ENCODE measurements at regions not wholly inside any gene's neighbourhood (a gene's known extent, or its start where the extent isn't known, plus 50 kb on each side); places are given as distances from the start of the nearest gene placed in this dataset.

- H3K27me3 ChIP-seq = no peaks in the 10 kb centered on the region
- DNase-seq = no peak
- H3K4me3 ChIP-seq = no peak overlapping the region
- H3K4me1 ChIP-seq = no peaks in the 10 kb centered on the region
- no peaks in the 10 kb centered on the region for H3K9me3 ChIP-seq
- H3K36me3 ChIP-seq = no peaks in the 10 kb centered on the region
- TF ChIP-seq CTCF (IDR thresholded peaks at IDR 0.05) (no peak), POLR2A (IDR thresholded peaks at IDR 0.05) (no peak)
- no peak overlapping the region for H3K27ac ChIP-seq
Observed at GRCh38 chr1:194073833-194074232, 887.4 kb upstream of the B3GALT2 start.

GRCh38 chr1:194071205-194071604, 884.8 kb upstream of the B3GALT2 start:
- H3K4me3 ChIP-seq = no peak overlapping the region
- H3K4me1 ChIP-seq = no peaks in the 10 kb centered on the region
- H3K36me3 ChIP-seq = no peaks in the 10 kb centered on the region
- H3K9me3 ChIP-seq = no peaks in the 10 kb centered on the region
- TF ChIP-seq POLR2A (IDR thresholded peaks at IDR 0.05) (no peak), CTCF (IDR thresholded peaks at IDR 0.05) (no peak)
- no peaks in the 10 kb centered on the region for H3K27me3 ChIP-seq
- no peak for DNase-seq
- H3K27ac ChIP-seq = no peak overlapping the region

- H3K36me3 ChIP-seq = no peaks in the 10 kb centered on the region
- TF ChIP-seq POLR2A (IDR thresholded peaks at IDR 0.05) (no peak), CTCF (IDR thresholded peaks at IDR 0.05) (no peak)
- no peaks in the 10 kb centered on the region for H3K4me1 ChIP-seq
- H3K27ac ChIP-seq = no peak overlapping the region
- no peaks in the 10 kb centered on the region for H3K9me3 ChIP-seq
- no peak for DNase-seq
- H3K27me3 ChIP-seq = no peaks in the 10 kb centered on the region
- H3K4me3 ChIP-seq = no peak overlapping the region
Observed at GRCh38 chr1:194069831-194070218, 883.4 kb upstream of the B3GALT2 start.

- H3K27ac ChIP-seq = no peak overlapping the region
Observed at GRCh38 chr1:194069168-194069830, 882.9 kb upstream of the B3GALT2 start.

GRCh38 chr1:194068446-194069167, 882.2 kb upstream of the B3GALT2 start:
- Histone ChIP-seq H3K9me3 (no peaks in the 10 kb centered on the region), H3K36me3 (no peaks in the 10 kb centered on the region), H3K27ac (no peak overlapping the region), H3K4me1 (no peaks in the 10 kb centered on the region), H3K27me3 (no peaks in the 10 kb centered on the region), H3K4me3 (no peak overlapping the region)
- TF ChIP-seq POLR2A (IDR thresholded peaks at IDR 0.05) (no peak), CTCF (IDR thresholded peaks at IDR 0.05) (no peak)
- no peak for DNase-seq

More at GRCh38 chr1:194069168-194069830, 882.9 kb upstream of the B3GALT2 start:
- no peak for DNase-seq
- TF ChIP-seq CTCF (IDR thresholded peaks at IDR 0.05) = no peak
- no peak for TF ChIP-seq POLR2A (IDR thresholded peaks at IDR 0.05)
- Histone ChIP-seq H3K4me3 (no peak overlapping the region), H3K27me3 (no peaks in the 10 kb centered on the region), H3K9me3 (no peaks in the 10 kb centered on the region), H3K4me1 (no peaks in the 10 kb centered on the region), H3K36me3 (no peaks in the 10 kb centered on the region)
